K562 (cell line): ENCODE measurements at regions not wholly inside any gene's neighbourhood (a gene's known extent, or its start where the extent isn't known, plus 50 kb on each side); places are given as distances from the start of the nearest gene placed in this dataset.

ENCODE experiments used
- CTCF ChIP-seq, 3 experiments: IDR thresholded peaks in 2 of 3; conservative IDR thresholded peaks in 1 of 3; 2 replicates each; pipeline ENCODE4 v1.5.1; 2011 to 2012; ENCODE audit warnings: low read length in 3 of 3, mild to moderate bottlenecking in 3 of 3, control low read depth in 2 of 3, improper control_type of control experiment in 1 of 3, inconsistent platforms in 1 of 3, low read depth in 1 of 3, mixed read lengths in 1 of 3, moderate library complexity in 1 of 3; ENCODE audit not compliant: insufficient read depth in 2 of 3
- CUX1 ChIP-seq: fragments of 200-800 bp; sonication (Bioruptor generic); IDR thresholded peaks from 2 replicates; pipeline ENCODE4 v1.6.1; 2016; ENCODE audit warnings: missing genetic modification characterization, missing compliant biosample characterization
- L3MBTL2 ChIP-seq: fragments of 450-650 bp; IDR thresholded peaks from 2 replicates; pipeline ENCODE4 v1.6.1; 2016; ENCODE audit warnings: mild to moderate bottlenecking, moderate library complexity
- PREB ChIP-seq: sonication (generic); formaldehyde crosslinking; IDR thresholded peaks from 2 replicates; pipeline ENCODE4 v1.8.1; 2023; ENCODE audit warnings: mild to moderate bottlenecking, missing genetic modification reagents
- RFX5 ChIP-seq: IDR thresholded peaks from 2 replicates; pipeline ENCODE4 v1.6.1; 2011; ENCODE audit warnings: low read depth, mild to moderate bottlenecking, improper control_type of control experiment, low read length
- ZBTB7A ChIP-seq: IDR thresholded peaks from 2 replicates; pipeline ENCODE4 v1.6.1; 2011; ENCODE audit warnings: low read depth, mild to moderate bottlenecking, low read length, moderate library complexity, borderline replicate concordance; ENCODE audit not compliant: control insufficient read depth
- ZNF551 ChIP-seq: fragments of 250-450 bp; sonication (Bioruptor Pico); IDR thresholded peaks from 2 replicates; pipeline ENCODE4 v1.5.0; 2021; ENCODE audit warnings: mild to moderate bottlenecking, moderate library complexity

- TF ChIP-seq ZNF551 = no peak
- TF ChIP-seq PREB = no peak
- no peak for TF ChIP-seq L3MBTL2
- TF ChIP-seq RFX5 = no peak
- TF ChIP-seq CUX1 (CRISPR knock-in tag) = no peak
- TF ChIP-seq ZBTB7A = no peak
- TF ChIP-seq CTCF (IDR thresholded peaks at IDR 0.05 in 2 of 3, conservative IDR thresholded peaks at IDR 0.05 in 1 of 3; ENCODE audit: insufficient read depth in 2 of 3, low read depth in 1 of 3, low read length in 3 of 3) = no peak
These were observed 69.2 kb upstream of the PDC start for GRCh38 chr1:186530109-186530508.
